GM18868 (cell line): ENCODE measurements at regions not wholly inside any gene's neighbourhood (a gene's known extent, or its start where the extent isn't known, plus 50 kb on each side); places are given as distances from the start of the nearest gene placed in this dataset.
"Not testable (repeated sequence)": the region's sequence is repeated elsewhere in the genome, so short reads cannot be mapped to it uniquely, and the experiment has no call there.

Source experiments
- ATAC-seq: cut with Tn5 transposase; IDR thresholded peaks from one replicate; pipeline ENCODE4 v1.9.1; 2021; ENCODE audit warnings: mild to moderate bottlenecking, moderate library complexity; ENCODE audit not compliant: unreplicated experiment

- no peak for ATAC-seq
These were observed 103.5 kb upstream of the FRMPD4 start for GRCh38 chrX:12034741-12035140.

GRCh38 chrX:12042615-12043014 is 95.7 kb upstream of the FRMPD4 start:
- ATAC-seq = no peak

- ATAC-seq = no peak
These were observed 86.2 kb upstream of the FRMPD4 start for GRCh38 chrX:12052109-12052508.

- ATAC-seq = no peak
These were observed 80.2 kb upstream of the FRMPD4 start for GRCh38 chrX:12058087-12058486.

GRCh38 chrX:12060489-12061260 is 77.6 kb upstream of the FRMPD4 start:
- no peak for ATAC-seq

- no peak for ATAC-seq
These were observed 73.0 kb upstream of the FRMPD4 start for GRCh38 chrX:12065251-12065650.

GRCh38 chrX:12076046-12076445 is 62.2 kb upstream of the FRMPD4 start:
- no peak for ATAC-seq

- ATAC-seq = no peak
These were observed 58.0 kb upstream of the FRMPD4 start for GRCh38 chrX:12080265-12080664.

GRCh38 chrX:12082959-12083358 is 55.3 kb upstream of the FRMPD4 start:
- ATAC-seq = not testable (repeated sequence)
